ENCODE measurements at regions not wholly inside any gene's neighbourhood (a gene's known extent, or its start where the extent isn't known, plus 50 kb on each side); places are given as distances from the start of the nearest gene placed in this dataset.

- intact Hi-C loops (cut with micrococcal nuclease): no loop called here
Observed at GRCh38 chr1:207969528-207969927, 58.6 kb upstream of the CD34 start.

More at GRCh38 chr1:207969528-207969927, 58.6 kb upstream of the CD34 start:
- TF ChIP-seq SIN3A (IDR thresholded peaks at IDR 0.05; ENCODE audit: low read depth) (no peak), ZNF274 (IDR thresholded peaks at IDR 0.05; ENCODE audit: low read depth, low read length) (no peak), ZFX (IDR thresholded peaks at IDR 0.05) (no peak), CBX3 (IDR thresholded peaks at IDR 0.05; ENCODE audit: low read depth) (no peak), SP1 (IDR thresholded peaks at IDR 0.05; ENCODE audit: low read depth) (no peak), RAD21 (IDR thresholded peaks at IDR 0.05; ENCODE audit: low read depth) (no peak), SRF (IDR thresholded peaks at IDR 0.05; ENCODE audit: low read depth) (no peak)
- TF ChIP-seq, protein P1, sequence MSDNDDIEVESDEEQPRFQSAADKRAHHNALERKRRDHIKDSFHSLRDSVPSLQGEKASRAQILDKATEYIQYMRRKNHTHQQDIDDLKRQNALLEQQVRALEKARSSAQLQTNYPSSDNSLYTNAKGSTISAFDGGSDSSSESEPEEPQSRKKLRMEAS (IDR thresholded peaks at IDR 0.05): no peak
- TF ChIP-seq, protein P2, sequence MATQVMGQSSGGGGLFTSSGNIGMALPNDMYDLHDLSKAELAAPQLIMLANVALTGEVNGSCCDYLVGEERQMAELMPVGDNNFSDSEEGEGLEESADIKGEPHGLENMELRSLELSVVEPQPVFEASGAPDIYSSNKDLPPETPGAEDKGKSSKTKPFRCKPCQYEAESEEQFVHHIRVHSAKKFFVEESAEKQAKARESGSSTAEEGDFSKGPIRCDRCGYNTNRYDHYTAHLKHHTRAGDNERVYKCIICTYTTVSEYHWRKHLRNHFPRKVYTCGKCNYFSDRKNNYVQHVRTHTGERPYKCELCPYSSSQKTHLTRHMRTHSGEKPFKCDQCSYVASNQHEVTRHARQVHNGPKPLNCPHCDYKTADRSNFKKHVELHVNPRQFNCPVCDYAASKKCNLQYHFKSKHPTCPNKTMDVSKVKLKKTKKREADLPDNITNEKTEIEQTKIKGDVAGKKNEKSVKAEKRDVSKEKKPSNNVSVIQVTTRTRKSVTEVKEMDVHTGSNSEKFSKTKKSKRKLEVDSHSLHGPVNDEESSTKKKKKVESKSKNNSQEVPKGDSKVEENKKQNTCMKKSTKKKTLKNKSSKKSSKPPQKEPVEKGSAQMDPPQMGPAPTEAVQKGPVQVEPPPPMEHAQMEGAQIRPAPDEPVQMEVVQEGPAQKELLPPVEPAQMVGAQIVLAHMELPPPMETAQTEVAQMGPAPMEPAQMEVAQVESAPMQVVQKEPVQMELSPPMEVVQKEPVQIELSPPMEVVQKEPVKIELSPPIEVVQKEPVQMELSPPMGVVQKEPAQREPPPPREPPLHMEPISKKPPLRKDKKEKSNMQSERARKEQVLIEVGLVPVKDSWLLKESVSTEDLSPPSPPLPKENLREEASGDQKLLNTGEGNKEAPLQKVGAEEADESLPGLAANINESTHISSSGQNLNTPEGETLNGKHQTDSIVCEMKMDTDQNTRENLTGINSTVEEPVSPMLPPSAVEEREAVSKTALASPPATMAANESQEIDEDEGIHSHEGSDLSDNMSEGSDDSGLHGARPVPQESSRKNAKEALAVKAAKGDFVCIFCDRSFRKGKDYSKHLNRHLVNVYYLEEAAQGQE (IDR thresholded peaks at IDR 0.05; ENCODE audit: low read depth): no peak
- TF ChIP-seq, protein P3, sequence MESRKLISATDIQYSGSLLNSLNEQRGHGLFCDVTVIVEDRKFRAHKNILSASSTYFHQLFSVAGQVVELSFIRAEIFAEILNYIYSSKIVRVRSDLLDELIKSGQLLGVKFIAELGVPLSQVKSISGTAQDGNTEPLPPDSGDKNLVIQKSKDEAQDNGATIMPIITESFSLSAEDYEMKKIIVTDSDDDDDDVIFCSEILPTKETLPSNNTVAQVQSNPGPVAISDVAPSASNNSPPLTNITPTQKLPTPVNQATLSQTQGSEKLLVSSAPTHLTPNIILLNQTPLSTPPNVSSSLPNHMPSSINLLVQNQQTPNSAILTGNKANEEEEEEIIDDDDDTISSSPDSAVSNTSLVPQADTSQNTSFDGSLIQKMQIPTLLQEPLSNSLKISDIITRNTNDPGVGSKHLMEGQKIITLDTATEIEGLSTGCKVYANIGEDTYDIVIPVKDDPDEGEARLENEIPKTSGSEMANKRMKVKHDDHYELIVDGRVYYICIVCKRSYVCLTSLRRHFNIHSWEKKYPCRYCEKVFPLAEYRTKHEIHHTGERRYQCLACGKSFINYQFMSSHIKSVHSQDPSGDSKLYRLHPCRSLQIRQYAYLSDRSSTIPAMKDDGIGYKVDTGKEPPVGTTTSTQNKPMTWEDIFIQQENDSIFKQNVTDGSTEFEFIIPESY (IDR thresholded peaks at IDR 0.05; ENCODE audit: extremely low read depth, insufficient replicate concordance, low read length): no peak
- H3K79me2 ChIP-seq (ENCODE audit: insufficient read depth, low read length): no peaks in the 10 kb centered on the region
- POLR2A ChIA-PET: no interaction called here
- BruUV-seq (replicated peaks): no TSS peak
- DNase-seq (ENCODE audit: low read depth, low spot score) (no peak), ATAC-seq (peak; percentile 52)
- H2AFZ ChIP-seq (ENCODE audit: low read depth, low read length, poor library complexity, severe bottlenecking): no peak overlapping the region
- CTCF ChIA-PET: interaction anchor here (1.1 to 1.9 kb wide), 5 partner anchors 12 to 101 kb away, joined by 3 to 9 read pairs (median 3); no protein-coding TSS in a partner anchor
- RAD21 ChIA-PET (ENCODE audit: low non-redundant PET in 1 of 2, low total read pairs in 2 of 2, uncharacterized antibody in 2 of 2, unreplicated experiment in 2 of 2): no interaction called here
- no peaks in the 10 kb centered on the region for H3K4me1 ChIP-seq (ENCODE audit: control insufficient read depth in 1 of 2, insufficient read depth in 2 of 2, low read length in 2 of 2)
- no peak overlapping the region for H3K27ac ChIP-seq (ENCODE audit: low read depth, low read length)
- no peaks in the 10 kb centered on the region for H3K36me3 ChIP-seq (ENCODE audit: control insufficient read depth in 1 of 2, insufficient read depth in 2 of 2, low read length in 2 of 2)
- peaks cover 16% of the 10 kb centered on the region for H3K27me3 ChIP-seq (ENCODE audit: insufficient read depth, low read length)
- no peaks in the 10 kb centered on the region for H3K9me2 ChIP-seq (ENCODE audit: insufficient read depth)
- H3K9ac ChIP-seq (ENCODE audit: low read length): no peak overlapping the region
- H4K20me1 ChIP-seq (ENCODE audit: insufficient read depth): no peaks in the 10 kb centered on the region
- H3K9me3 ChIP-seq (ENCODE audit: control insufficient read depth in 1 of 2, insufficient read depth in 1 of 2, low read depth in 1 of 2, low read length in 2 of 2): no peaks in the 10 kb centered on the region
- H3K4me2 ChIP-seq (ENCODE audit: low read length): no peak overlapping the region
- H3K4me3 ChIP-seq (replicated peaks in 1 of 2; ENCODE audit: low read depth in 1 of 2, low read length in 2 of 2): no peak overlapping the region

Measured in HCT116 (cell line).